HepG2 (cell line): ENCODE measurements at regions not wholly inside any gene's neighbourhood (a gene's known extent, or its start where the extent isn't known, plus 50 kb on each side); places are given as distances from the start of the nearest gene placed in this dataset.

ENCODE experiments used
- FLYWCH1 ChIP-seq: sonication (generic); formaldehyde crosslinking; IDR thresholded peaks from 2 replicates; pipeline ENCODE4 v1.8.1; 2023; ENCODE audit warnings: mild to moderate bottlenecking, missing genetic modification reagents
- HINFP ChIP-seq: sonication (generic); formaldehyde crosslinking; IDR thresholded peaks from 2 replicates; pipeline ENCODE4 v1.4.0; 2020; ENCODE audit warnings: low read depth, mild to moderate bottlenecking, missing genetic modification reagents
- HMGA1 ChIP-seq: sonication (generic); formaldehyde crosslinking; conservative IDR thresholded peaks from 2 replicates; pipeline ENCODE4 v1.4.0; 2020; ENCODE audit warnings: missing genetic modification reagents
- MIER3 ChIP-seq: IDR thresholded peaks from 2 replicates; pipeline ENCODE4 v1.6.1; 2016; ENCODE audit warnings: missing compliant biosample characterization, borderline replicate concordance
- POLR2A ChIP-seq, 2 experiments: IDR thresholded peaks; 2 replicates each; pipeline ENCODE4 v1.6.1; 2011; ENCODE audit warnings: low read depth in 2 of 2, low read length in 2 of 2, mild to moderate bottlenecking in 1 of 2, moderate library complexity in 1 of 2; ENCODE audit not compliant: insufficient read depth in 1 of 2
- PPARG ChIP-seq: conservative IDR thresholded peaks from 2 replicates; pipeline ENCODE4 v1.6.1; 2016; ENCODE audit warnings: missing biosample characterization, missing genetic modification reagents
- RAD21 ChIP-seq: fragments of 450-650 bp; formaldehyde crosslinking; IDR thresholded peaks from 2 replicates; pipeline ENCODE4 v1.5.0; 2020; ENCODE audit warnings: mild to moderate bottlenecking
- SIN3A ChIP-seq: IDR thresholded peaks from 2 replicates; pipeline ENCODE4 v1.6.1; 2011; ENCODE audit warnings: low read depth, mild to moderate bottlenecking, control low read depth, low read length, borderline replicate concordance
- ZBTB14 ChIP-seq: sonication (generic); formaldehyde crosslinking; IDR thresholded peaks from 2 replicates; pipeline ENCODE4 v1.4.0; 2020; ENCODE audit warnings: missing genetic modification reagents
- ZNF331 ChIP-seq: sonication (generic); formaldehyde crosslinking; IDR thresholded peaks from 2 replicates; pipeline ENCODE4 v1.4.0; 2020; ENCODE audit warnings: missing genetic modification reagents
- ZNF530 ChIP-seq: sonication (generic); formaldehyde crosslinking; IDR thresholded peaks from 2 replicates; pipeline ENCODE4 v1.5.0; 2020; ENCODE audit warnings: low read depth, mild to moderate bottlenecking, missing genetic modification reagents
- ZNF709 ChIP-seq: sonication (generic); formaldehyde crosslinking; IDR thresholded peaks from 2 replicates; pipeline ENCODE4 v1.5.0; 2020; ENCODE audit warnings: mild to moderate bottlenecking, missing genetic modification reagents

GRCh38 chr5:161190086-161190485 lies 338.1 kb upstream of the ATP10B start:
- TF ChIP-seq MIER3 (CRISPR knock-in tag), result no peak
- no peak for TF ChIP-seq FLYWCH1 (CRISPR knock-in tag)
- no peak for TF ChIP-seq ZNF530
- TF ChIP-seq HINFP (CRISPR knock-in tag), result no peak
- no peak for TF ChIP-seq ZBTB14 (CRISPR knock-in tag)
- TF ChIP-seq SIN3A, result no peak
- TF ChIP-seq RAD21 (CRISPR knock-in tag), result no peak
- TF ChIP-seq PPARG (CRISPR knock-in tag), result no peak
- no peak for TF ChIP-seq POLR2A (IDR thresholded peaks at IDR 0.05; ENCODE audit: insufficient read depth in 1 of 2, low read depth in 2 of 2, low read length in 2 of 2)
- TF ChIP-seq HMGA1 (CRISPR knock-in tag), result no peak
- no peak for TF ChIP-seq ZNF709
- no peak for TF ChIP-seq ZNF331 (CRISPR knock-in tag)
